ENCODE measurements at regions not wholly inside any gene's neighbourhood (a gene's known extent, or its start where the extent isn't known, plus 50 kb on each side); places are given as distances from the start of the nearest gene placed in this dataset.
"Not testable (repeated sequence)": the region's sequence is repeated elsewhere in the genome, so short reads cannot be mapped to it uniquely, and the experiment has no call there.

- Histone ChIP-seq H3K4me3 (replicated peaks in 1 of 4; ENCODE audit: control extremely low read depth in 1 of 4, insufficient read depth in 1 of 4, low read depth in 3 of 4, low read length in 4 of 4) (peak overlapping the region in 1 of 4 experiments; percentile 17), H3K4me2 (ENCODE audit: extremely low read depth, insufficient read depth, low read length) (no peak overlapping the region), H3K4me1 (ENCODE audit: control insufficient read depth, extremely low read depth, insufficient read depth, low read length) (no peaks in the 10 kb centered on the region), H4K20me1 (ENCODE audit: control insufficient read depth, extremely low read depth, insufficient read depth, low read length) (no peaks in the 10 kb centered on the region), H3K36me3 (ENCODE audit: control insufficient read depth, insufficient read depth, low read length) (no peaks in the 10 kb centered on the region), H2AFZ (ENCODE audit: low read length) (no peak overlapping the region), H3K9ac (ENCODE audit: insufficient read depth, low read length) (no peak overlapping the region), H3K27ac (ENCODE audit: insufficient read depth, low read length) (no peak overlapping the region), H3K79me2 (ENCODE audit: control insufficient read depth, insufficient read depth, low read length) (no peaks in the 10 kb centered on the region), H3K9me3 (ENCODE audit: control insufficient read depth, insufficient read depth, low read depth, low read length) (no peaks in the 10 kb centered on the region), H3K27me3 (ENCODE audit: control insufficient read depth, insufficient read depth, low read length) (no peaks in the 10 kb centered on the region)
- TF ChIP-seq EZH2 (IDR thresholded peaks at IDR 0.05; ENCODE audit: low read length, missing control alignments), result no peak
- TF ChIP-seq CTCF (conservative IDR thresholded peaks at IDR 0.05 in 1 of 2, IDR thresholded peaks at IDR 0.05 in 1 of 2; ENCODE audit: low read depth in 1 of 2, low read length in 2 of 2), result no peak
- DNase-seq (ENCODE audit: low read depth in 2 of 2), result no peak
Observed at GRCh38 chr6:1162367-1163275, 149.3 kb upstream of the FOXQ1 start.

GRCh38 chr6:1156411-1156810 is 155.5 kb upstream of the FOXQ1 start:
- H3K9me3 ChIP-seq (ENCODE audit: control insufficient read depth, insufficient read depth, low read depth, low read length); H3K9ac ChIP-seq (ENCODE audit: insufficient read depth, low read length); H3K36me3 ChIP-seq (ENCODE audit: control insufficient read depth, insufficient read depth, low read length); H3K27ac ChIP-seq (ENCODE audit: insufficient read depth, low read length); DNase-seq (ENCODE audit: low read depth in 2 of 2); H3K79me2 ChIP-seq (ENCODE audit: control insufficient read depth, insufficient read depth, low read length); H3K4me3 ChIP-seq (replicated peaks in 1 of 4; ENCODE audit: control extremely low read depth in 1 of 4, insufficient read depth in 1 of 4, low read depth in 3 of 4, low read length in 4 of 4); H3K4me2 ChIP-seq (ENCODE audit: extremely low read depth, insufficient read depth, low read length); H3K4me1 ChIP-seq (ENCODE audit: control insufficient read depth, extremely low read depth, insufficient read depth, low read length); H3K27me3 ChIP-seq (ENCODE audit: control insufficient read depth, insufficient read depth, low read length); H2AFZ ChIP-seq (ENCODE audit: low read length); H4K20me1 ChIP-seq (ENCODE audit: control insufficient read depth, extremely low read depth, insufficient read depth, low read length): not testable (repeated sequence)

- Histone ChIP-seq H4K20me1 (ENCODE audit: control insufficient read depth, extremely low read depth, insufficient read depth, low read length) (no peaks in the 10 kb centered on the region), H3K4me3 (replicated peaks in 1 of 4; ENCODE audit: control extremely low read depth in 1 of 4, insufficient read depth in 1 of 4, low read depth in 3 of 4, low read length in 4 of 4) (no peak overlapping the region), H3K9me3 (ENCODE audit: control insufficient read depth, insufficient read depth, low read depth, low read length) (no peaks in the 10 kb centered on the region), H2AFZ (ENCODE audit: low read length) (no peak overlapping the region), H3K9ac (ENCODE audit: insufficient read depth, low read length) (no peak overlapping the region), H3K79me2 (ENCODE audit: control insufficient read depth, insufficient read depth, low read length) (no peaks in the 10 kb centered on the region), H3K4me2 (ENCODE audit: extremely low read depth, insufficient read depth, low read length) (no peak overlapping the region), H3K4me1 (ENCODE audit: control insufficient read depth, extremely low read depth, insufficient read depth, low read length) (no peaks in the 10 kb centered on the region), H3K27ac (ENCODE audit: insufficient read depth, low read length) (no peak overlapping the region), H3K27me3 (ENCODE audit: control insufficient read depth, insufficient read depth, low read length) (no peaks in the 10 kb centered on the region), H3K36me3 (ENCODE audit: control insufficient read depth, insufficient read depth, low read length) (no peaks in the 10 kb centered on the region)
- no peak for DNase-seq (ENCODE audit: low read depth in 2 of 2)
- no peak for TF ChIP-seq EZH2 (IDR thresholded peaks at IDR 0.05; ENCODE audit: low read length, missing control alignments)
- TF ChIP-seq CTCF (conservative IDR thresholded peaks at IDR 0.05 in 1 of 2, IDR thresholded peaks at IDR 0.05 in 1 of 2; ENCODE audit: low read depth in 1 of 2, low read length in 2 of 2), result no peak
Observed at GRCh38 chr6:1153696-1154245, 158.1 kb upstream of the FOXQ1 start.
